Natural killer cell treated with Interleukin-12 subunit alpha and Interleukin-12 subunit beta and Interleukin-15 and Interleukin-18, amount 100 ng/mL, for 72 hours (primary cell): ENCODE measurements at regions not wholly inside any gene's neighbourhood (a gene's known extent, or its start where the extent isn't known, plus 50 kb on each side); places are given as distances from the start of the nearest gene placed in this dataset.

ENCODE experiments used
- ATAC-seq, 2 donors: fragments of 150-1000 bp; cut with Tn5 transposase in 1 of 2; sonication (Bioruptor Pico), chemical (Tn5 transposase) in 1 of 2; 2 replicates each; pipeline ENCODE4 v1.10.0; 2021
- DNase-seq: peaks from one replicate; pipeline ENCODE4 v3.0.0; 2022; ENCODE audit warnings: low spot score
- H3K27ac Mint-ChIP-seq, 2 donors: 1 replicate in 1 of 2; 2 replicates in 1 of 2; pipeline ENCODE4 v1.8.0; 2022; ENCODE audit warnings: mixed read lengths in 2 of 2, mild to moderate bottlenecking in 1 of 2, moderate library complexity in 1 of 2
- H3K27me3 Mint-ChIP-seq, 2 donors: 1 replicate in 1 of 2; 2 replicates in 1 of 2; pipeline ENCODE4 v1.8.0; 2022; ENCODE audit warnings: mixed read lengths in 2 of 2
- H3K36me3 Mint-ChIP-seq: one replicate; pipeline ENCODE4 v1.8.0; 2022; ENCODE audit warnings: mixed read lengths
- H3K4me1 Mint-ChIP-seq, 2 donors: 1 replicate in 1 of 2; 2 replicates in 1 of 2; pipeline ENCODE4 v1.8.0; 2022; ENCODE audit warnings: low read depth in 2 of 2, mixed read lengths in 2 of 2, mild to moderate bottlenecking in 1 of 2
- H3K4me3 Mint-ChIP-seq: one replicate; pipeline ENCODE4 v1.8.0; 2022; ENCODE audit warnings: mixed read lengths
- H3K9me3 Mint-ChIP-seq: 2 replicates; pipeline ENCODE4 v1.8.0; 2022; ENCODE audit warnings: mixed read lengths

GRCh38 chr13:31964168-31964567 lies 67.4 kb upstream of the FRY start:
- peaks cover 4% of the 10 kb centered on the region for H3K36me3 Mint-ChIP-seq
- peaks cover 0 to 13% of the 10 kb centered on the region in 2 donors for H3K4me1 Mint-ChIP-seq
- ATAC-seq (no peak), DNase-seq (no peak)
- H3K27ac Mint-ChIP-seq = no peak overlapping the region
- H3K9me3 Mint-ChIP-seq = no peaks in the 10 kb centered on the region
- H3K27me3 Mint-ChIP-seq = no peaks in the 10 kb centered on the region
- no peak overlapping the region for H3K4me3 Mint-ChIP-seq

- DNase-seq (no peak), ATAC-seq (no peak)
- peaks cover 4% of the 10 kb centered on the region for H3K36me3 Mint-ChIP-seq
- H3K4me3 Mint-ChIP-seq = no peak overlapping the region
- no peaks in the 10 kb centered on the region for H3K9me3 Mint-ChIP-seq
- H3K27me3 Mint-ChIP-seq = no peaks in the 10 kb centered on the region
- H3K4me1 Mint-ChIP-seq = peaks cover 0 to 13% of the 10 kb centered on the region in 2 donors
- H3K27ac Mint-ChIP-seq = no peak overlapping the region
Measured at GRCh38 chr13:31965361-31966066, 66.1 kb upstream of the FRY start.

GRCh38 chr13:31967155-31967554 lies 64.4 kb upstream of the FRY start:
- Mint-ChIP-seq H3K4me1 (peaks cover 0 to 16% of the 10 kb centered on the region in 2 donors), H3K9me3 (no peaks in the 10 kb centered on the region), H3K4me3 (no peak overlapping the region), H3K36me3 (peaks cover 4% of the 10 kb centered on the region), H3K27ac (no peak overlapping the region), H3K27me3 (no peaks in the 10 kb centered on the region)
- no peak for ATAC-seq
- no peak for DNase-seq

DNA sequence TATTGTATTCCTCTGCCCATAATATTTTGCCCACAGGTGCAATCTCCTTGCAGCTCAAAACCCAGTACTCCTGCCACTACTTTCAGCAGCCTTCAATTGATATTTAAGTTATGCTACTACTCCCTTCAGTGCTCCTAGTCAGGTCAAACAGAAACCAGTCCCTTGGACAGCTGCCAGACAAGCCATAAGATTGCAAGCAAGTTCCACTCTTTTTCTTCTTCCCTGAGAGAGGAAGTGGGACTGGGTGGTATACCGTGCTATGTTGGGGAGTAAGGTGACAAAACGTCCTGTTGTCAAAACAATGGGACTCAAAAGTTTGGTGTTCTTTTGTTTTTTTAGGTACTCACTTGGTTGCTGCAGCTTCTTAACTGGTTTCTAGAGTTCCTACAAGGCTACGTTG lies 63.1 kb upstream of the FRY start:
- Mint-ChIP-seq H3K27ac (no peak overlapping the region), H3K4me1 (peaks cover 0 to 16% of the 10 kb centered on the region in 2 donors), H3K27me3 (no peaks in the 10 kb centered on the region), H3K9me3 (no peaks in the 10 kb centered on the region), H3K36me3 (peaks cover 4% of the 10 kb centered on the region), H3K4me3 (no peak overlapping the region)
- ATAC-seq (no peak), DNase-seq (no peak)

GRCh38 chr13:31970231-31970930 lies 61.2 kb upstream of the FRY start:
- ATAC-seq = no peak
- Mint-ChIP-seq H3K27me3 (no peaks in the 10 kb centered on the region), H3K36me3 (peaks cover 4% of the 10 kb centered on the region), H3K27ac (no peak overlapping the region), H3K4me3 (no peak overlapping the region), H3K4me1 (peaks cover 0 to 16% of the 10 kb centered on the region in 2 donors), H3K9me3 (no peaks in the 10 kb centered on the region)
- no peak for DNase-seq

DNA sequence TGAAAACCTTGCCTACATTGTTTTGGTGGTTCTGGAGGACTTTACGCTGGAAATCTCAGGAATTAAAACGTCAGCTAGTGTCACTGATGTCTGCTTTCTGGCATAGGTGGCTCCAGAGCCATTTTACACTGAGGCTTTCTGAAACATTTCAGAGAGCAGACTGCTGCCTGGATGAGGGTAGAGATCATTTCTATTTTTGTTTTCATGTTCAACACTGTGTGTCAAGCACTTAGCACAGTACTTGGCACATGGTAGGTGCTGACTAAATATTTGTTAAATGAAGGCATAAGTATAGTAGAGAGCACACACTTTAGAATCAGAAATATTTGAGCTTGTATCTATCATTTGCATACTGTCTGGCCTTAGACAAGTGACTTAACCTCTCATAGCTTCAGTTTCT lies 59.1 kb upstream of the FRY start:
- no peaks in the 10 kb centered on the region for H3K27me3 Mint-ChIP-seq
- no peak overlapping the region for H3K4me3 Mint-ChIP-seq
- no peak overlapping the region for H3K27ac Mint-ChIP-seq
- H3K9me3 Mint-ChIP-seq = no peaks in the 10 kb centered on the region
- DNase-seq (no peak), ATAC-seq (no peak)
- peaks cover 0 to 13% of the 10 kb centered on the region in 2 donors for H3K4me1 Mint-ChIP-seq
- H3K36me3 Mint-ChIP-seq = peaks cover 4% of the 10 kb centered on the region

DNA sequence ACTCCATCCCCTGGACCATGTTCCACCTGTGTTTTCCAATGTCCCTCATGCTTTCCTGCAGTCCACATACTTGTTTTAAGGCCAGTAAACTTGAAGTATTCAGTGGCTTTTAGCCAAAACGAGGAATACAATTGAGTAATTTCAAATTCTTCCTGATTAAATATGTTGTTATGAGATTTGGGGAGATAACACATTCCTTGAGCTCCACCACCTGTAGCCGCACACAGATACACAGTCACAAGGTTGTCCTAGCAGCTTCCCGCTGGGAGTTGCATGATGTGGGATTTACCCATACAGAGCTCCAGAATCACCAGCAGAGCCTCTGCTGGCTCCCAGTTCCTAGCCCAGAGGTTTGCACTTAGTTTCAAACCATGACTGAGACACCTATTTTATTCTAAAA lies 53.6 kb upstream of the FRY start:
- H3K4me3 Mint-ChIP-seq = no peak overlapping the region
- no peaks in the 10 kb centered on the region for H3K4me1 Mint-ChIP-seq
- H3K36me3 Mint-ChIP-seq = no peaks in the 10 kb centered on the region
- no peaks in the 10 kb centered on the region for H3K27me3 Mint-ChIP-seq
- H3K9me3 Mint-ChIP-seq = no peaks in the 10 kb centered on the region
- DNase-seq (no peak), ATAC-seq (no peak)
- H3K27ac Mint-ChIP-seq = no peak overlapping the region

DNA sequence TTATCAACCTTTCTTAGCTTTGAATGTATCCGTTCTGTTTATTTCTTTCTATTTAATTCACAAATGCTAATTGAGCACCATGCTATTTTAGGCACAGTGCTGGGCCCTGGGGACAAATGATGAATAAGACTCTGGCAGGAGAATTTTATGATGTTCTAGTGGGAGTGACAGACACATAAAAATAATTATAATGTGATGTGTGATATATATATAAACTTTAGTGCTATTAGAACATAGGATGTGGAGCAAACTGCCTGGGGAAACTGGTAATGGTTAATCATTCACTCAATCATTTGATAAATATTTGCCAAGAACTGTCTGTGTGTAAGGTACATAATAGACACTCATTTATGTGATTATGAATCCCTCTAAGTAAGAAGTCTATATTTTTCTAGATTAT lies 50.7 kb upstream of the FRY start:
- Mint-ChIP-seq H3K4me1 (no peaks in the 10 kb centered on the region), H3K9me3 (no peaks in the 10 kb centered on the region), H3K36me3 (no peaks in the 10 kb centered on the region), H3K27me3 (no peaks in the 10 kb centered on the region), H3K27ac (no peak overlapping the region), H3K4me3 (no peak overlapping the region)
- ATAC-seq (no peak), DNase-seq (no peak)
